ENCODE measurements at regions not wholly inside any gene's neighbourhood (a gene's known extent, or its start where the extent isn't known, plus 50 kb on each side); places are given as distances from the start of the nearest gene placed in this dataset.

GRCh38 chr12:111032591-111032919 is 112.2 kb upstream of the MYL2 start:
- no peak for TF ChIP-seq CTCF (IDR thresholded peaks at IDR 0.05; ENCODE audit: low read depth, low read length, poor library complexity, severe bottlenecking)
- TF ChIP-seq EZH2phosphoT487 (IDR thresholded peaks at IDR 0.05; ENCODE audit: borderline replicate concordance, low read length) = no peak
- Histone ChIP-seq H3K79me2 (ENCODE audit: control insufficient read depth, low read length) (no peaks in the 10 kb centered on the region), H3K4me2 (ENCODE audit: low read length) (no peak overlapping the region), H3K9me2 (replicated peaks; ENCODE audit: control insufficient read depth, low read length) (no peaks in the 10 kb centered on the region), H3K27me3 (ENCODE audit: control insufficient read depth, low read length) (peaks cover 37% of the 10 kb centered on the region), H3K4me3 (ENCODE audit: low read length) (no peak overlapping the region), H3F3A (ENCODE audit: control insufficient read depth, insufficient read depth) (no peaks in the 10 kb centered on the region), H3K4me1 (ENCODE audit: control insufficient read depth, low read length) (no peaks in the 10 kb centered on the region), H3K27ac (ENCODE audit: low read depth, low read length) (no peak overlapping the region), H3K9me3 (ENCODE audit: control insufficient read depth, insufficient read depth, low read length) (no peaks in the 10 kb centered on the region), H3K36me3 (ENCODE audit: control insufficient read depth, low read length) (no peaks in the 10 kb centered on the region), H4K20me1 (ENCODE audit: control insufficient read depth, insufficient read depth, low read depth, low read length) (no peaks in the 10 kb centered on the region)

- TF ChIP-seq CTCF (IDR thresholded peaks at IDR 0.05; ENCODE audit: low read depth, low read length, poor library complexity, severe bottlenecking) (no peak), EZH2phosphoT487 (IDR thresholded peaks at IDR 0.05; ENCODE audit: borderline replicate concordance, low read length) (no peak)
- Histone ChIP-seq H3K36me3 (ENCODE audit: control insufficient read depth, low read length) (no peaks in the 10 kb centered on the region), H3K27me3 (ENCODE audit: control insufficient read depth, low read length) (peaks cover 32% of the 10 kb centered on the region)
Measured at GRCh38 chr12:111031916-111032590, 111.7 kb upstream of the MYL2 start.

DNA sequence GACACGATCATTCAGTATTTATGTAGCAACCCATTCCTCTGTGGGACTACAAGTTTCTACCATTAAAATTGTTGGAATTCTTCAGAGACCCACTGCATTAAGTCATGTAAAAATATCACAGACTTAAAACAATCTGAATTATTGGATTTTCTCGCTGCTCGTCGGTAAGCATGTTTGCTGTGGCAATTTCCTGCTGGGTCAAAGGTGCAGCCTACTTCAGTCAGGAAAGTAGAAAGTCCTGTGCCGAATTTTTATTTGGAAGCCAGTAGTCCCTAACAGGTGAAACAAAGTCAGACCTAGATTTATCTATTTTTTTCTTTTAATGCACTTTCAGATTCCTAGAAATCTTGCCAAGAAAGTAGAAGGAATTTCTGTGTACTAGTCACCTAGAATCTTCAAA is 110.4 kb upstream of the MYL2 start:
- no peaks in the 10 kb centered on the region; the same call in 1 of the 2 replicates for H4K20me1 ChIP-seq (ENCODE audit: control insufficient read depth, insufficient read depth, low read depth, low read length)
- no peaks in the 10 kb centered on the region for H3F3A ChIP-seq (ENCODE audit: control insufficient read depth, insufficient read depth)
- no peaks in the 10 kb centered on the region for H3K36me3 ChIP-seq (ENCODE audit: control insufficient read depth, low read length)
- H3K9me2 ChIP-seq (replicated peaks; ENCODE audit: control insufficient read depth, low read length) = no peaks in the 10 kb centered on the region
- no peaks in the 10 kb centered on the region for H3K9me3 ChIP-seq (ENCODE audit: control insufficient read depth, insufficient read depth, low read length)
- peaks cover 22% of the 10 kb centered on the region for H3K27me3 ChIP-seq (ENCODE audit: control insufficient read depth, low read length)
- no peaks in the 10 kb centered on the region for H3K79me2 ChIP-seq (ENCODE audit: control insufficient read depth, low read length)
- TF ChIP-seq CTCF (IDR thresholded peaks at IDR 0.05; ENCODE audit: low read depth, low read length, poor library complexity, severe bottlenecking) = no peak
- TF ChIP-seq EZH2phosphoT487 (IDR thresholded peaks at IDR 0.05; ENCODE audit: borderline replicate concordance, low read length) = no peak
- no peak overlapping the region for H3K27ac ChIP-seq (ENCODE audit: low read depth, low read length)
- no peaks in the 10 kb centered on the region for H3K4me1 ChIP-seq (ENCODE audit: control insufficient read depth, low read length)
- no peak overlapping the region for H3K4me2 ChIP-seq (ENCODE audit: low read length)
- H3K4me3 ChIP-seq (ENCODE audit: low read length) = no peak overlapping the region

More at GRCh38 chr12:111031916-111032590, 111.7 kb upstream of the MYL2 start:
- Histone ChIP-seq H3K9me3 (ENCODE audit: control insufficient read depth, insufficient read depth, low read length) (no peaks in the 10 kb centered on the region), H3K27ac (ENCODE audit: low read depth, low read length) (no peak overlapping the region), H3K4me3 (ENCODE audit: low read length) (no peak overlapping the region), H3K4me1 (ENCODE audit: control insufficient read depth, low read length) (no peaks in the 10 kb centered on the region), H3K4me2 (ENCODE audit: low read length) (no peak overlapping the region), H3K9me2 (replicated peaks; ENCODE audit: control insufficient read depth, low read length) (no peaks in the 10 kb centered on the region), H4K20me1 (ENCODE audit: control insufficient read depth, insufficient read depth, low read depth, low read length) (no peaks in the 10 kb centered on the region), H3F3A (ENCODE audit: control insufficient read depth, insufficient read depth) (no peaks in the 10 kb centered on the region), H3K79me2 (ENCODE audit: control insufficient read depth, low read length) (no peaks in the 10 kb centered on the region)
